Epidermal melanocyte (primary cell): ENCODE measurements at regions not wholly inside any gene's neighbourhood (a gene's known extent, or its start where the extent isn't known, plus 50 kb on each side); places are given as distances from the start of the nearest gene placed in this dataset.
"Not testable (repeated sequence)": the region's sequence is repeated elsewhere in the genome, so short reads cannot be mapped to it uniquely, and the experiment has no call there.

Experiments
- DNase-seq: peaks from one replicate; pipeline ENCODE4 v3.0.0; 2011; ENCODE audit warnings: low spot score; ENCODE audit not compliant: insufficient read length

DNA sequence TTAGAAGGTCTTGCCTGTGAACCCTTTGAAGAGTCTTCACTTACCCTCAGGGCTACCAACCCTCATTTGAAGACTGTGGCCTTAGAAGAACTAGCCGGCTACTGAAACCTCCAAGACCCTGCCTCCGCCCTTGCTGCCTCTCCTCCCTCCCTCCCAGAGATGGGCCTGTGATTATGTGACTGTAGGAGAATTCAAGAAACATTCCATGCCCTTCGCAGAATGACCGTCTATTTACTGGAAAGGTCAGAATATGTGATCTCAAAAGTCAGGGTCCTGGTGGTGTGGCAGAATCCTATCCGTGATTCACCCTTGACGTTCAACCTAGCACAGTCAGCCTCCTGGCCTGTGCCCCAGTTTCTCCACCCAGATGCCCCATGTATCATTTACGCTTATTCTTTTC lies 109.6 kb downstream of the CTNND1 start:
- no peak for DNase-seq

DNA sequence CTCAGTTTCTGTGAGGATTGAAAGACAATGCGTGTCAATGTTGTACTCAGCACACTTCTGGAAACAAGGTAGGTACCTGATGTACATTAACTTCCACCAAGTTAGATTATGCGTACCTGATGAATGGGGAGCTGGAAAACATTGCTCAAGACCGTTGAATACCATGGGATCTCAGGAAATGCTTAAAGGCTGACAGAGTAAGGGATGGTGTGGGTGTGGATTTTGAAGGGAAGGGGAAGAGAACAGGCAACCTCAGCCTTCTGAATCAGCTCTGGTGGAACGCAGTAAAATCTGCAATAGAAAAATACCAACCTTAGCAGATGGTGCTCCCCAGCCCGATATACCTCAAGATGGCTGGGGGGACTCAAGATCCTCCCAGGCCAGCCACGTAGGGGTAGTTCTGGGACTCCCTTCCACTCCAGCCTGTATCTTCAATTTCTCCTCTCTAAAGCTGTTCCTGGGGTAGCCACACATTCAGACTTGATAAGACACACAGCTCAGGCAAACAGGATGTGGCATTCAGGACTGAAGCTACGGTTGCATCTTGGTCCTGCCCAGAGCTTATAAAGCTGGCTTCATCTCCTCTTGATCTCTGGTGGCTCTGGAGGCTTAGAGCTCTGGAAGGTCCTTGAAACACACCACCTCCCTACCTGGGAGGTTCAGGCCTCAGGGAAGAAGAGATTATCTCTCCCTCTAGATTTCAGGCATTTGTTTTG lies 111.8 kb downstream of the CTNND1 start:
- DNase-seq = no peak

DNA sequence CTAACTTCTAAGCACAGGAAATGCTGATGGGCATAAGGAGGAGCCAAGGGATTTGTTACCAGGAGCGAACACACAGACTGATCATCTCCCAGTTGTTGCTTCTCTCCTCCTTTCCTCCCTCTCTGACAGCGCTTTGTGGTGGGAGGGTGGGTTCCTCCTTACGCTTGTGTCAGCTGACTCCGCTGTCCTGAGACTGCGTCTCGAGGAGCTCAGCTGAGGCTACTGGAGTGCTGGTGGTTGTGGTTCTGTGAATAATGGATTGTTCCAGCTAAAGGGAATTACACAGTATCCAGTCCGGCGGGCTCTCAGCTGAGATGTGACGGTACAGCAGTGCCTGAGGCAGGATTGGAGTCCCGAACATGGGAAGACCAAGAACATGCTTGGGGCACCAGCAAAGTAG lies 113.4 kb downstream of the CTNND1 start:
- DNase-seq = peak; percentile 79

DNA sequence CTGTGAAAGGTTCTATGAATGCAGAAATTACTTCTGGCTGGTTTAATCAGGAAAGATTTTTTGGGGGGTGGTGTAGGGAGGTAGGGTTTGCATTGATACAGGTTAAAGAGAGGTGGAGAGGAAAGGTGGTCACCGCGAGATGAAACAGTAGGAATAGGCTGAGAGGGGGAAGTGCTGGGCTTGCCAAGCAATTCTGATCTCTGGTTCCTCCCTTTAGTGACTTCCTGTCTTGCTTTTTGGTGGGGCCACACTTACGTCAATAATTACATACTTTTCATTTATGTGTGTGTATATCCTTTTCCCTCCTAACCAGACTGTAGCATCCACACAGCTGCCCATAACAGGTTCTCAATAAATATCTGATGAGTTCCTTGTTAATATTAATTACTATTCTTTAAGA lies 120.0 kb downstream of the CTNND1 start:
- DNase-seq = no peak

DNA sequence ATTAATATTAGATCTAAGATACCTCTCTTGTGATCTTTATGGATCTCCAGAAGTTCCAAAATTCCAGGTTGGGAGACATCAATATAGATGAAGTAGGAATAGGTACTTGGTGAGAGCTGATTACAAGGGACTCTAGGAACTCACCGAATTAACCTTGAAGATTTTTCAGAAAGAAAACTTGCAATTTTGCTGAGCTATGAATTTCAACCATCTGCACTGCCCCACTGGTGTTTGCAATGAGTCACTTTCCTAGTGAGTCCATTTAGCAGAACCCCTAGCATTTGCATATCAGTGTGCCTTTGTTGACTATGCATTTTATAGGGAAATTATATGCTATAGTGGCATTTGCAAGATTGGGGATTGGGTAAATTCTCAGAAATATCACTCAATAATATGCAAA lies 122.0 kb downstream of the CTNND1 start:
- no peak for DNase-seq

DNA sequence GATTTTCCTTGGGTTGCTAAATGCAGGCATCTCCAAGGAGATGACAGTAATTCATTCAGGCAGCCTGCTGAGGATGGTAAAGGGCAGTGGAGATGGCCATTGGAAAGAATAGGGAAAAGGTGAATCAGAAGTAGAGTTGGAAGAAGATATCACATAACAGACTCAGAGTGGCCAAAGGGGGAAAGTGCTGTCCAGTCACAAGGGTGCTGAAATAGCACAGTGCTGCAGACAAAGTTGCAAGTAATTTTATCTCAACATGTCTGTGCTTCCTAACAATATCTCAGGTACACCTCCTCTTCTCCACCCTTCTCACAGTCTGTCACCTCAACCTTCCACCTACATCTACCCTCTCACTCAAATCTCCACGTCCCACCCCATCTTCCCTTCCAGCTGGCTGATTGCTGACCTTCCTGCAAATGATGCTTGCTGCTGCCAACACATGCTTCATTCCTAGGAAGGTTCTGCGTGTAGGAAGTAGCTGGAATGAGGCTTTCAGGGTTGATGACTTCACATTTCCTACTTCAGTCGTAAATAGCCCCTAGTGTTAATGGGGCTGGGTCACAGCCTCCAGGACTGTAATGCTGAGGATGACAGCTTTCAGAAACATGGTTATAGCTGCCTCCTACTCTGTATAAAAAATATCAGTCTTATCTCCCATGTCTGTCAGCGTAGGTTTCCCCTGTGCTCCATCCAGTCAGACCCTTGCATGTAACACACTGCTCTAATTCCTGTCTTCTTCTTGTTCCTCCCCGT lies 123.9 kb downstream of the CTNND1 start:
- no peak for DNase-seq

DNA sequence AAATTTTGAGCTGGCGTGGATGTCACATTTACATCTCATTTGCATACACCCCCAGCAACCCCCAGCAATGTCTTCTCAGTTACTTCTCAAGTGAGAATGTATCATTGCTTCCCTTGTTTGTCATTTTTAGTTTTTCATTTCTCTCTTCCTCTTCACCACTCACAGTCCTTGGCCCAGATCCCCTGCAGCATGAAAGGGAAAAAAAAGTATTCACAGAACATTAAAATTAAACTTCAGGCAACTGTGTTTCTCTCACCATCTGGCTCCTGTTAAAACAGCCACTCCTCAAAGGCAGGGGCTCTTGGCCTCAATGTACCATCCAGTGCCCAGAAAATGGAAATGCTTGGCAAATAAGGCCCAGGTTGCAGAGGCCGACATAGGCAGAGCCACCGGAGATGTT lies 126.8 kb downstream of the CTNND1 start:
- no peak for DNase-seq

DNA sequence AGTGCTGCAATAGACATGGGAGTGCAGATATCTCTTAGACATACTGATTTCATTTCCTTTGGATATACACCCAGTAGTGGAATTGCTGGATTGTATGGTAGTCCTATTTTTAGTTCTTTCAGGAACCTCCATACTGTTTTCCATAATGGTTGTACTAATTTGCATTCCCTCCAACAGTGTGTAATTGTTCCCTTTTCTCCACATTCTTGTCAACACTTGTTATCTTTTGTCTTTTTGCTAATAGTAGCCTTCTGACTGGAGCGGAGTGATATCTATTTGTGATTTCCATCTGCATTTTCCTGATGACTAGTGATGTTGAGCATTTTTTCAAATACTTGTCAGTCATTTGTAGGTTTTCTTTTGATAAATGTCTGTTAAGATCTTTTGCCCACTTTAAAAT lies 128.9 kb downstream of the CTNND1 start:
- DNase-seq = no peak

DNA sequence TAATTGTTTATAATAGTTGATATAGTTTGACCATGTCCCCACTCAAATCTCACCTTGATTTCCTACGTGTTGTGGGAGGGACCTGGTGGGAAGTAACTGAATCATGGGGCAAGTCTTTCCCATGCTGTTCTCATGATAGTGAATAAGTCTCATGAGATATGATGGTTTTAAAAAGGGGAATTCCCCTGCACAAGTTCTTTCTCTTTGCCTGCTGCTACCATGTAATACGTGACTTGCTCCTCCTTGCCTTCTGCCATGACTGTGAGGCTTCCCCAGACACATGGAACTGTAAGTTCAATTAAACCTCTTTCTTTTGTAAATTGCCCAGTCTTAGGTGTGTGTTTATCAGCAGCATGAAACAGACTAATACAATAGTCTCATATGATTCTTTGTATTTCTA lies 130.5 kb upstream of the OR9Q1 start:
- not testable (repeated sequence) for DNase-seq

DNA sequence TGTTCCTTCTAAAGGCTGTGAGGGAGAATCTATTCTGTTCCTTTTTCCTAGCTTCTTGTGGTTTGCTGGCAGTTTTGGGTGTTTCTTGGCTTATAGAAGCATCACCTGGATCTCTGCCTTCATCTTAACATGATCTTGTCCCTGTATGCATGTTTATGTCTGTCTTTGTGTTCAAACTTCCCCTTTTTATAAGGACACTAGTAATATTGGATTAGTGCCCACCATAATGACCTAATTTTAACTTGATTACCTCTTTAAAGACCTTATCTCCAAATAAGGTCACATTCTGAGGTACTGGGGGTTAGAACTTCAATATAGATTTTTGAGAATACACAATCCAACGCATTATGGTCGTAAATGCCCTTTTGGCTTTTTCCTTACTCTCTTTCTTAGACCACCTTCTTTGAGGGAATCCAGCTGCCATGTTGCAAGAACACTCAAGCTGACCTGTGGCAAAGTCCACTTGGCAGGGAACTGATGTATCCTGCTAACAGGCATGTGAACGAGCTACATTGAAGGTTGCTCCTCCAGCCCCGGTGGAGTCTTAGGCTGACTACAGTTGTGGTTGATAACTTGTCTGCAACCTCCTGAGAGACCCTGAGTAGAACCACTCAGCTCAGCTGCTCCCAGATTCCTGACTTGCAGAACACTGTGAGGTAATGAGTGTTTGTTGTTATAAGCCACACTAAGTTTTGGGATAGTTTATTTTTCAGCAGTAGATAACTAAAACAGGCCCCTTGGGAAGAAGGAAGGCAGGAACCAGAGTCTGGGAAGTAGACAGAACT lies 127.1 kb upstream of the OR9Q1 start:
- no peak for DNase-seq

DNA sequence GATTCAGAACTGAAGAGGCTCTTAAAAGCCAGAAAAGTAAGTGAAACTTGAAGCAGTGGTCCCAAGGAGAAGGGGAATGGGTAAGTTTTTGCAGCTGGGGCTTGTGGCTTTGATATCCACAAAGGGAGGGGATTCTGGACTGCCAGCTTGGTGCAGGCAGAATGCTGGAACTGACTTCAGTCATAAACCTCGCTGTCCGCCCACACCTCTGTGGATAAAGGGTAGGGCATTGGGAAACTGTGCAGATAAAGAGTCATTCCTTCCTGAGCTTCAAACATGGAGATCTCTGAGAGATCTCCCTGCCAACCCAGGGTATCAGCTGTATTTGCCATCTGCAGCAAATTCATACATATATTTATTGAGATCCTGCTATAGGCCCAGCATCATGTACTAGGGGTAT lies 124.3 kb upstream of the OR9Q1 start:
- no peak for DNase-seq

DNA sequence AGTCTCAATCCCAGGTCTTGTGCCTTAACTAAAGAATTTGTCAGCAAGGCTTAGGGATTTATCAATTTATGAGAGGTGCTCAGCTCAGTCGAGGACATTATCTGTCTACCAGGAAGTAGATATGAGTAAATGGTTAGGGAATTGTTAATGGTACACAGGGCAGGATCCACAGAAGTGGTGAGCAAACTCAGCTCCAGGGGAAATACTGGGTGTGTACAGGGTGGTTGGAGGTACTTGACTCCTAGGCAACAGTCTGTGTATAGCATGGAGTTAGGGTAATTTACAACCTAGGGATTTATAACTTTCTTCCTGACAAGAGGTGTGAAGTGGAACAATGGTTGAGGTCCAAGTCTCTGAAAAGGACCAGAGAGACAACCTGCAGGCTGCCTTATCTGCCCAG lies 123.4 kb upstream of the OR9Q1 start:
- DNase-seq = no peak

DNA sequence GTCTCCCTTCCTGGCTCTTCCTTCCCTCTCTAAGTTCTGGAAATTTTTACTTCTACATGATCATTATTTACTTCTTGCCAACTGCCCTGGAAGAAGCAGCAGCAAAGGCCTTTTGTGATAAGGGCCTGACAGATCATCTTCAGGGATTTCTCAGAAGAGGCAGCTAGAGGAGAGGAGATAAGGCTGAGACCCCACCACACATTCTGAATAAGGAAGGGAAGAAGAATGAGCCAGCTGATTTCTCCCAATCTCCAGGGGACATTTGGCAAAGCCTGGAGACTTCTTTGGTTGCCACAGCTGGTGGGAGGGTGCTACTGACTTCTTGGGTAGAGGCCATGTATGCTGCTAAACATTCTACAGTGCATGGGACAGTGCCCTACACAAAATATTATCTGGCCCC lies 122.4 kb upstream of the OR9Q1 start:
- no peak for DNase-seq

DNA sequence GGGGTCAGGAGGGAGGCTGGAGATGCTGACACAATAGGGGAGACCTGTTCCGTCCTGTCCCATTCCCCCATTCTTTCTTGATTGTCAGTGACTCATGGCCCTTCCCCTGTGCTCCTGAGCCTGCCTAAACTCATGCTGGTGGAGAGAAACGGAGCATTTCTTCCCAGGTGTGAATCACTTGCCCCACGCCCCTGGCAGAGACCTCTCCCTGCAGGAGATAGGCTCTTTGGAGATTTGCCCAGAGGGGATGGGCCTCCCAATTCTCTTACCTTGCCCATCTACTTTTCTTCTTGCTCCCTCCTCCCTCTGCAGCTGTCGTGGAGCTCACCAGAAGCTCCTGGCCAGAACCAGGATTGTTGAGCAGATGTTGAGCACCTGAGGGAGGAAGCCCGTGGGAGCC lies 121.9 kb upstream of the OR9Q1 start:
- DNase-seq = no peak

DNA sequence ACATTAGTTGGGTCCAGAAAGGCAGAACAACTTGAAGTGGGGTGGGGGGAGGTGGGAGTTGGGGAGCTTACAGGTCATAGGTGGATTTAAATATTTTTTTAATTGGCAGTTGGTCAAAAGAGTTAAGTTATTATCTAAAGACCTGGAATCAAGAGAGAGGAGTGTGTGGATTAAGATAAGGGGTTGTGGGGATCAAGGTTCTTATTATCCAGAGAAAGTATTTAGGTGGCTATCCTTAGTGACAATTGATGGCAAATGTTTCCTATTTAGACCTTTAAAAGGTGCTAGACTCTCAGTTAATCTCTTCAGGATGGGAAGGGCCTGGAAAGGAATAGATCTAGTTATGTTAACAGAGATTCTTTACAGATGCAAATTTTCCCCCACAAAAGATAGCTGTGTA lies 120.7 kb upstream of the OR9Q1 start:
- DNase-seq = no peak

DNA sequence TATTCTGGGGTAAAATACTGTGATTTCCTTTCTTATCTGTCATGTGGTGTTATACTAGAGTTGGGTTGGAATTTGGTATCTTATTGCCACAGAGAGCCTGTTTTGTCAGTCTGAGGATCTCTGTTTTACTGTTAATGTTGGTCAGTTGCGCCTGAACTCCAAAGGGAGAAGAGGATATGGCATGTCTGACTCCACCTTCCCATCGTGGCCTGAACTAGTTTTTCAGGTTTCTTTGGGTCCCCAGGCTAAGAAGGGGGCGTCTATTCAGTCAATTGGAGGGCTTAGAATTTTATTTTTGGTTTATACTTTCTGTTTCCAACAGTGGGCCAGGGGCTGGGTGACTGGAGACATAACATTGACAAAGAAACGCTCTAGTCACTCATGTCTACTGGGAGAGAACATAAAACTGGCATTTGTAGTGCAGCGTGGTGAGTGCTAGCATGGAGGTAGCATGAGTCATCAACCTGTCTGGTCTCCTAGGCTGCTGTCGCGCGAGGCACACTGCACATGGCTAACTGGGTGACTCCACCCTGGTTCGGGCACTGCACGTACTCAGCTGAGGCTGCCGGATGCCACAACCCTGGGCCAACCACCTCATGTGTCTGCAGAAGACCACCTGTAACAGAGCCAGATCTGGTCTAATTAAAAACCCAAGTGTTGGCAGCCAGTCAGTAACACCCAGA lies 120.1 kb upstream of the OR9Q1 start:
- no peak for DNase-seq

DNA sequence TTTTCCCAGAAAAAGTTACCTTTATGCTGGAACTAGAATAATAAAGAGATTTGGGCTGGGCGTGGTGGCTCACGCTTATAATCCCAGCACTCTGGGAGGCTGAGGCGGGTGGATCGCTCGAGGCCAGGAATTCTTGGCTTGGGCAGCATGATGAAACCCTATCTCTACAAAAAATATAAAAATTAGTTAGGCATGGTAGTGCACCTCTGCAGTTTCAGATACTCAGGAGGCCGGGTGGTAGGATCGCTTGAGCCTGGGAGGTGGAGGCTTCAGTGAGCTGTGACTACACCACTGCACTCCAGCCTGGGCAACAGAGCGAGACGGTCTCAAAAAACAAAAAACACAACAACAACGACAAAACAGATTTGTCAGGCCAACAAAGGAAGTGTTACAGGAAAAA lies 119.3 kb upstream of the OR9Q1 start:
- no peak for DNase-seq

DNA sequence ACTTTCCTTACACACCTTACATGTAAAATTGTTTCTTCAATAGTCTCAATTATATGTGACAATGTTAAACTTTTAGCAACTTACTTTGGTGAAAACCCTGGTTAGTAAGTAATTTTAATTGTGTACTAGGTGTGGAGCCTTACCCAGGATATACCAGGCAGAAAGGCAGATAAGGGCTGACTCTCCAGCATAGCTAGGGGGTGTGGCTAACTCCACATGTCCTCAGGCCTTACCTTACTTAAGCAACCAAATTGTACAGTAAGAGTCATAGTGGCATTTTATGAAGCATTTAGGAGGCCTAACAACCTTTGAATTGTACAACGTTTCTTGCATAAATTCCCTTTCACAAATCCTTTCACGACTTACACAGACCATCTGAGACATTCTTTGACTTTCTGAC lies 118.2 kb upstream of the OR9Q1 start:
- DNase-seq = no peak

DNA sequence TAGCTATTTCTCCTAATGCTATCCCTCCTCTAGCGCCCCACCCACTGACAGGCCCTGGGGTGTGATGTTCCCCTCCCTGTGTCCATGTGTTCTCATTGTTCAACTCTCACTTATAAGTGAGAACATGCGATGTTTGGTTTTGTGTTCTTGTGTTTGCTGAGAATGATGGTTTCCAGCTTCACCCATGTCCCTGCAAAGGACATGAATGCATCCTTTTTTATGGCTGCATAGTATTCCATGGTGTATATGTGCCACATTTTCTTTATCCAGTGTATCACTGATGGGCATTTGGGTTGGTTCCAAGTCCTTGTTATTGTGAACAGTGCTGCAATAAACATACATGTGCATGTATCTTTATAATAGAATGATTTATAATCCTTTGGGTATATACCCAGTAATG lies 115.3 kb upstream of the OR9Q1 start:
- not testable (repeated sequence) for DNase-seq

DNA sequence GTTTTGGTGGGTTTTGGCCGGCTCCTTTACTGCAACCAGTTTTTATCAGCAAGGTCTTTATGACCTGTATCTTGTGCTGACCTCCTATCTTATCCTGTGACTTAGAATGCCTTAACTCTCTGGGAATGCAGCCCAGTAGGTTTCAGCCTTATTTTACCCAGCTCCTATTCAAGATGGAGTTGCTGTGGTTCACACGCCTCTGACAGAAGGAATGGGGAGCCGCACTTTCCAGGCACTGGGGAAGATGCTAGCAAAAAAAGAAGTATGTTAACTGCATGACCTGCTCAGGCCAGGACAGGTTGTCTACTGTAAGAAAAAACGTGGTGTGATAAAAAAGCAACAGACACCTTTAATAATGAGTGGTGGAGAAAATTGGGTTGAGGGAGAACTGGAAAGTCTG lies 112.2 kb upstream of the OR9Q1 start:
- DNase-seq = not testable (repeated sequence)

DNA sequence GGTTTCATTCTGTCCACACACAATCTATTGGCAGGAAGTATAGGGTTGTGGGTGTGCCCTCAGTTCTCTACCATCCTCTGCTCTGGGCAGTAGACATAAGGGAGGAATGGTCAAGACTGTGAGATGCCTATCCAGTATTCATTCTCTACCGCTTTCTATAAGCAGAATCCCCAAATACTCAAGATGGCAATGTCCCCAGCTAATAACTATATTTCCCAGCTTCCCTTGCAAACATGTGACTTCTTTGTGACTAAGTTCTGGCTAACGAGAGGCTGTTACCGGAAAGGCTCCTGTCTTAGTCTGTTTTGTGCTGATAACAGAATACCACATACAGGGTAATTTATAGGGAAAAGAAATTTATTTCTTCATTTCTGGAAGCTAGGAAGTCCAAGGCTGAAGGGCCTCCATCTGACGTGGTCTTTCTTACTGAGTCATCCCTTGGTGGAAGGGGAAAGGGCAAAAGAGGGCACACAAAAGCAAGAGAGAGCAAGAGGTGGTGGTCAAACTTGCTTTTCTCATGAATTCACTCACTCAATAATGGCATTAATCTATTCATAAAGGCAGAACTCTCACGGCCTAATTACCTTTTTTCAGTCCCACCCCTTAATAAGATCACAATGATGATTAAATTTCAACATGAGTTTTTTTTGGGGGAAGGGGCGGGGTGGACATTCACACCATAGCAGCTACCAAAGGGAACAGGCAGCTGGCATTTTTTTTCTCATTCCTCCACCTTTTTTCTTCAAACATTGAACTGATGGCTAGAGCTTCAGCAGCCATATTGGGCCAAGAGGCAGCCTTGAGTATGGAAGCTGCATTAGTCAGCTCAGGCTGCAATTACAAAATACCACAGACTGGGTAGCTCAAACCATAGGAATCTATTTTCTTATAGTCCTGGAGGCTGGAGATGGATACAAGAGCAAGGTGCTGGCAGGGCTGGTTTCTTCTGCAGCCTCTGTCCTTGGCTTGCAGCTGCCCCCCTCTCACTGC lies 109.7 kb upstream of the OR9Q1 start:
- no peak for DNase-seq
